Caco-2 (cell line): ENCODE measurements at regions not wholly inside any gene's neighbourhood (a gene's known extent, or its start where the extent isn't known, plus 50 kb on each side); places are given as distances from the start of the nearest gene placed in this dataset.
"Not testable (repeated sequence)": the region's sequence is repeated elsewhere in the genome, so short reads cannot be mapped to it uniquely, and the experiment has no call there.

Experiments used
- BruUV-seq: library from RNA; stranded (reverse); fragments of 400-500 nt; replicated peaks from 2 replicates; lab custom pipeline; 2021; lab: Mats Ljungman, UMichigan
- CTCF ChIA-PET: fragments of 300-600 bp; sonication (Branson Sonifier 250); formaldehyde crosslinking; loops from one replicate; lab custom pipeline; 2022; ENCODE audit warnings: antibody characterized with exemption; lab: Charles Lee
- POLR2A ChIA-PET: fragments of 300-600 bp; sonication (Branson Sonifier 250); formaldehyde crosslinking; loops from one replicate; lab custom pipeline; 2022; ENCODE audit warnings: antibody characterized with exemption; lab: Charles Lee
- DNase-seq, 2 experiments: peaks; one replicate each; pipeline versions ENCODE4 v3.0.0 to v3.0.0-alpha.2; 2020 to 2022
- H3K27me3 ChIP-seq: replicated peaks from 2 replicates; pipeline ENCODE4 v1.6.0; 2011; ENCODE audit warnings: low read length; ENCODE audit not compliant: control insufficient read depth, insufficient read depth
- H3K36me3 ChIP-seq: 2 replicates; pipeline ENCODE4 v1.5.1; 2011; ENCODE audit warnings: low read length; ENCODE audit not compliant: control insufficient read depth, insufficient read depth
- H3K4me1 ChIP-seq: fragments of 250-450 bp; sonication (Bioruptor Pico); 2 replicates; pipeline ENCODE4 v1.5.1; 2020; ENCODE audit warnings: mild to moderate bottlenecking
- H3K4me3 ChIP-seq: 2 replicates; pipeline ENCODE4 v1.5.1; 2011; ENCODE audit warnings: low read depth, mild to moderate bottlenecking, control low read depth, low read length
- H3K9me3 ChIP-seq: fragments of 250-450 bp; sonication (Bioruptor Pico); 2 replicates; pipeline ENCODE4 v1.5.1; 2020; ENCODE audit warnings: mild to moderate bottlenecking, moderate library complexity
- H3K27ac Mint-ChIP-seq: one replicate; pipeline ENCODE4 v1.8.0; 2022; ENCODE audit warnings: mixed read lengths; ENCODE audit not compliant: unreplicated experiment
- H3K27me3 Mint-ChIP-seq: one replicate; pipeline ENCODE4 v1.8.0; 2022; ENCODE audit warnings: mixed read lengths; ENCODE audit not compliant: insufficient read depth, unreplicated experiment
- H3K36me3 Mint-ChIP-seq: one replicate; pipeline ENCODE4 v1.8.0; 2022; ENCODE audit warnings: mild to moderate bottlenecking, mixed read lengths; ENCODE audit not compliant: insufficient read depth, unreplicated experiment
- H3K4me1 Mint-ChIP-seq: one replicate; pipeline ENCODE4 v1.8.0; 2022; ENCODE audit warnings: low read depth, mixed read lengths; ENCODE audit not compliant: unreplicated experiment
- H3K4me3 Mint-ChIP-seq: one replicate; pipeline ENCODE4 v1.8.0; 2022; ENCODE audit warnings: mild to moderate bottlenecking, moderate library complexity, mixed read lengths; ENCODE audit not compliant: unreplicated experiment
- H3K9me3 Mint-ChIP-seq: one replicate; pipeline ENCODE4 v1.8.0; 2022; ENCODE audit warnings: mixed read lengths; ENCODE audit not compliant: unreplicated experiment
- CTCF ChIP-seq, 2 experiments: fragments of 200-600 bp in 1 of 2; IDR thresholded peaks; 1 replicate in 1 of 2; 2 replicates in 1 of 2; pipeline versions ENCODE4 v1.5.1 to v1.8.0; 2011 to 2022; ENCODE audit warnings: antibody characterized with exemption in 1 of 2, control low read depth in 1 of 2, inconsistent platforms in 1 of 2, low read depth in 1 of 2, low read length in 1 of 2, mild to moderate bottlenecking in 1 of 2, moderate library complexity in 1 of 2; ENCODE audit not compliant: insufficient read depth in 1 of 2, severe bottlenecking in 1 of 2, unreplicated experiment in 1 of 2
- intact Hi-C: fragments of 100-400 bp; cut with micrococcal nuclease; formaldehyde crosslinking; loops from one replicate; pipeline ENCODE4 v1.10.0; 2022; ENCODE audit not compliant: unreplicated experiment

GRCh38 chr6:48664826-48665225 lies 553.8 kb upstream of the PTCHD4 start:
- H3K36me3 Mint-ChIP-seq, result no peaks in the 10 kb centered on the region
- no peaks in the 10 kb centered on the region for H3K4me1 ChIP-seq
- no peak for DNase-seq
- peaks cover 3% of the 10 kb centered on the region for H3K27me3 Mint-ChIP-seq
- intact Hi-C loops, result no loop called here
- no peak overlapping the region for H3K4me3 Mint-ChIP-seq
- no peak for TF ChIP-seq CTCF (IDR thresholded peaks at IDR 0.05; ENCODE audit: insufficient read depth in 1 of 2, low read depth in 1 of 2, low read length in 1 of 2, severe bottlenecking in 1 of 2, unreplicated experiment in 1 of 2)
- no peaks in the 10 kb centered on the region for H3K9me3 ChIP-seq
- H3K4me3 ChIP-seq, result no peak overlapping the region
- no peaks in the 10 kb centered on the region for H3K36me3 ChIP-seq
- POLR2A ChIA-PET, result no interaction called here
- CTCF ChIA-PET, result no interaction called here
- no peak overlapping the region for H3K27ac Mint-ChIP-seq
- BruUV-seq, result no TSS peak
- H3K4me1 Mint-ChIP-seq, result no peaks in the 10 kb centered on the region
- no peaks in the 10 kb centered on the region for H3K27me3 ChIP-seq
- no peaks in the 10 kb centered on the region for H3K9me3 Mint-ChIP-seq

- H3K9me3 Mint-ChIP-seq, result no peaks in the 10 kb centered on the region
- no peaks in the 10 kb centered on the region for H3K36me3 Mint-ChIP-seq
- H3K27ac Mint-ChIP-seq, result no peak overlapping the region
- H3K4me3 ChIP-seq, result no peak overlapping the region
- CTCF ChIA-PET, result no interaction called here
- H3K4me1 ChIP-seq, result no peaks in the 10 kb centered on the region
- POLR2A ChIA-PET, result no interaction called here
- H3K4me3 Mint-ChIP-seq, result no peak overlapping the region
- no peaks in the 10 kb centered on the region for H3K9me3 ChIP-seq
- intact Hi-C loops, result no loop called here
- no peaks in the 10 kb centered on the region for H3K4me1 Mint-ChIP-seq
- no peaks in the 10 kb centered on the region for H3K27me3 ChIP-seq
- no peak for TF ChIP-seq CTCF (IDR thresholded peaks at IDR 0.05; ENCODE audit: insufficient read depth in 1 of 2, low read depth in 1 of 2, low read length in 1 of 2, severe bottlenecking in 1 of 2, unreplicated experiment in 1 of 2)
- no peaks in the 10 kb centered on the region for H3K36me3 ChIP-seq
- H3K27me3 Mint-ChIP-seq, result no peaks in the 10 kb centered on the region
- DNase-seq, result no peak
- no TSS peak for BruUV-seq
Measured at GRCh38 chr6:48658915-48659314, 547.9 kb upstream of the PTCHD4 start.

- H3K4me1 Mint-ChIP-seq, result no peaks in the 10 kb centered on the region
- no TSS peak for BruUV-seq
- ChIA-PET CTCF (no interaction called here), POLR2A (no interaction called here)
- Histone ChIP-seq H3K36me3 (no peaks in the 10 kb centered on the region), H3K4me3 (no peak overlapping the region), H3K9me3 (no peaks in the 10 kb centered on the region), H3K27me3 (no peaks in the 10 kb centered on the region), H3K4me1 (no peaks in the 10 kb centered on the region)
- H3K27ac Mint-ChIP-seq, result no peak overlapping the region
- intact Hi-C loops, result no loop called here
- TF ChIP-seq CTCF (IDR thresholded peaks at IDR 0.05; ENCODE audit: insufficient read depth in 1 of 2, low read depth in 1 of 2, low read length in 1 of 2, severe bottlenecking in 1 of 2, unreplicated experiment in 1 of 2), result no peak
- no peak overlapping the region for H3K4me3 Mint-ChIP-seq
- H3K36me3 Mint-ChIP-seq, result no peaks in the 10 kb centered on the region
- no peaks in the 10 kb centered on the region for H3K27me3 Mint-ChIP-seq
- peaks cover 10% of the 10 kb centered on the region for H3K9me3 Mint-ChIP-seq
- no peak for DNase-seq
Measured at GRCh38 chr6:48641544-48641943, 530.5 kb upstream of the PTCHD4 start.

DNA sequence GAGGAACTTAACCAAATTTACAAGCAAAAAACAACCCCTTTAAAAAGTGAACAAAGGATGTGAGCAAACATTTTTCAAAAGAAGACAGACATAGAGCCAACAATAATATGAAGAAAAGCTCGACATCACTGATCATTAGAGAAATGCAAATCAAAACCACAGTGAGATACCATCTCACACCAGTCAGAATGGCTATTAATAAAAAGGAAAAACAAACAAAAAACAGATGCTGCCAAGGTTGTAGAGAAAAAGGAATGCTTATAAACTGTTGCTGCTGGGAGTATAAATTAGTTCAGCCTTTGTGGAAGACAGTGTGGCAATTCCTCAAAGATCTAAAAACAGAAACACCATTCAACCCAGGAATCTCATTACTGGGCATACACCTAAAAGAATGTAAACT lies 527.8 kb upstream of the PTCHD4 start:
- H3K27ac Mint-ChIP-seq, BruUV-seq, intact Hi-C loops, H3K36me3 ChIP-seq, H3K4me1 Mint-ChIP-seq, H3K4me3 ChIP-seq, H3K36me3 Mint-ChIP-seq, H3K4me3 Mint-ChIP-seq, POLR2A ChIA-PET, CTCF ChIA-PET, H3K27me3 ChIP-seq, H3K27me3 Mint-ChIP-seq, H3K9me3 ChIP-seq, DNase-seq, H3K4me1 ChIP-seq: not testable (repeated sequence)
- peaks cover 10% of the 10 kb centered on the region for H3K9me3 Mint-ChIP-seq
